Mucosa of descending colon (tissue), 3 donors: ENCODE measurements at regions not wholly inside any gene's neighbourhood (a gene's known extent, or its start where the extent isn't known, plus 50 kb on each side); places are given as distances from the start of the nearest gene placed in this dataset.

Source experiments
- ATAC-seq: fragments of 200-7000 bp; cut with Tn5 transposase; one replicate; pipeline ENCODE4 v1.9.1; 2020; ENCODE audit warnings: mild to moderate bottlenecking, moderate library complexity
- DNase-seq, 3 donors: peaks; one replicate each; pipeline ENCODE4 v3.0.0-alpha.2; 2020
- H3K36me3 ChIP-seq: fragments of 200-600 bp; one replicate; pipeline ENCODE4 v1.8.0; 2021; ENCODE audit warnings: low read depth, mild to moderate bottlenecking
- H3K4me1 ChIP-seq: fragments of 200-600 bp; one replicate; pipeline ENCODE4 v1.8.0; 2021; ENCODE audit warnings: low read depth, mild to moderate bottlenecking
- H3K4me3 ChIP-seq: fragments of 200-600 bp; one replicate; pipeline ENCODE4 v1.8.0; 2021; ENCODE audit warnings: mild to moderate bottlenecking
- H3K9me3 ChIP-seq: fragments of 200-600 bp; one replicate; pipeline ENCODE4 v1.8.0; 2021; ENCODE audit warnings: mild to moderate bottlenecking
- CTCF ChIP-seq: fragments of 200-600 bp; IDR thresholded peaks from one replicate; pipeline ENCODE4 v1.8.0; 2022; ENCODE audit warnings: antibody characterized with exemption, mild to moderate bottlenecking
- intact Hi-C, 2 donors: fragments of 100-400 bp; cut with DNase I in 1 of 2; cut with micrococcal nuclease in 1 of 2; formaldehyde crosslinking; loops; one replicate each; pipeline versions ENCODE4 v1.11.0 to v1.11.1; 2022; cut with DNase I, micrococcal nuclease
- donor health status: DM: no; HTN: no; CAD: no; lungs with moderate emphysema.
- donor health status: DM: no; HTN: no; CAD: no.
- donor health status: DM: no; HTN: yes; CAD: no.

- no peak for TF ChIP-seq CTCF
Observed at GRCh38 chr4:77375866-77376607, 219.0 kb downstream of the CCNG2 start.

DNA sequence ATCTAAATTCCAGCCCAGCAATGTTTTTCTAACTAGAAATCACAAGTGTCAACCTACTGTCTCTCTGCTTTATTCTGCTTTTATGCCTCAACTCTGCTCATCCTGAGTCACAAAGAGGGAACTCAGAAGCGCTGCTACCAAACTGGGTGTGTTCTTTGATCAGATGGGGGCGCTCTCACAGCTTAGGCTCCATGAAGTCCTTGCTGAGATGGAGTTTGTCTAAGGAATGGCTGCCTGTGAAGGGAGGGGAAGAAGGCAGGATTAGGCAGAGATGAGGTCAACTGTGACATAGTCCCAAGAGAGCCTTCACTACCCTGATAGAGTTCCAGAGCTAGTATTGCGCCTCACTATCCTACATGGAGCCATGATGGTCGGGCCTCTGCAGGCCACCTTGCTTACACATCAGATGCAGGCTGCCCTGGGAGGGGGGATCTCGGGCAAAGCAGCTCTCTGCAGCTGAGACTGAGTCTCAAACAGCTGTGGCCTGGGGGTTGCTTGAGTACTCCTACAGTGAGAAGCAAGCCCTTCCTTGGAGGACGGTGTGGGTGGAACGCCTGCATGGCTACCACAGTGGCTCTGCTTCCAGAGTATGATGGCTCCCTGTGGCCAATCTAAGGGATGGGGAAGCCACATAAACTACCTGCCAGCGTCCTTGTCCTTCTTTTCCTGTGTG is 219.9 kb downstream of the CCNG2 start:
- Histone ChIP-seq H3K4me1 (no peaks in the 10 kb centered on the region), H3K9me3 (no peaks in the 10 kb centered on the region), H3K4me3 (no peak overlapping the region), H3K36me3 (no peaks in the 10 kb centered on the region)
- no peak for TF ChIP-seq CTCF
- no peak for ATAC-seq
- intact Hi-C loops, result no loop called here
- no peak for DNase-seq

More at GRCh38 chr4:77375866-77376607, 219.0 kb downstream of the CCNG2 start:
- Histone ChIP-seq H3K4me3 (no peak overlapping the region), H3K9me3 (no peaks in the 10 kb centered on the region), H3K4me1 (no peaks in the 10 kb centered on the region), H3K36me3 (no peaks in the 10 kb centered on the region)
- DNase-seq (no peak), ATAC-seq (no peak)
- intact Hi-C loops, result no loop called here

DNA sequence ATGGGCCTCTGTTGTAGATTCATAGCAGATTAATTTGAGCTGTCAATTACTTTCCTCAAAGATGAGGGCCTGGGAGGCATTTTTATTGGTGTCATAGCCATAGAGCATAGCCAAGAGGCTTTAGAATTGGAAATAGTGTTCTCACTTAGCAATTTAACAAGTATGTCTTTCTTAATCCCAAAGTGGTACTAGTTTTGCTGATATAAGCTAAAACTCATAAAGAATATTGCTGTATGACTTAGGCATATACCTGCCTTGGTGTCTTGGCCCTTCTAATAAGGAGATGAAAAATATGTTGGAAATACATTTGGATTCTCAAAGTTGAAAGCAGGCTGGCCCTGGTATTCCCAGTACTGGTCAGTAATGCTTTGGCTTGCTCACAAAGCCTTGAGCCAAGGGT is 221.5 kb upstream of the CXCL13 start:
- no peak for ATAC-seq
- H3K36me3 ChIP-seq, result no peaks in the 10 kb centered on the region
- no peak for TF ChIP-seq CTCF
- intact Hi-C loops, result loop anchor here (2.0 to 10.0 kb wide), 3 partner anchors 49 to 231 kb away; partner anchors contain the start of gene CXCL13 (in 1 of the 2)
- no peaks in the 10 kb centered on the region for H3K4me1 ChIP-seq
- no peak overlapping the region for H3K4me3 ChIP-seq
- H3K9me3 ChIP-seq, result no peaks in the 10 kb centered on the region
- DNase-seq, result no peak

GRCh38 chr4:77385124-77385969 is 220.3 kb upstream of the CXCL13 start:
- peak in 2 of 3 donors; percentile 56 to 75 for DNase-seq
- H3K9me3 ChIP-seq, result no peaks in the 10 kb centered on the region
- ATAC-seq, result peak; percentile 90

More at GRCh38 chr4:77385124-77385969, 220.3 kb upstream of the CXCL13 start:
- intact Hi-C loops, result loop anchor here (2.0 to 10.0 kb wide), 3 partner anchors 47 to 229 kb away; partner anchors contain the start of gene CXCL13 (in 1 of the 2)
- Histone ChIP-seq H3K4me3 (no peak overlapping the region), H3K36me3 (no peaks in the 10 kb centered on the region), H3K4me1 (no peaks in the 10 kb centered on the region)
- TF ChIP-seq CTCF, result peak; percentile 57
